GM21619 (cell line): ENCODE measurements at regions not wholly inside any gene's neighbourhood (a gene's known extent, or its start where the extent isn't known, plus 50 kb on each side); places are given as distances from the start of the nearest gene placed in this dataset.
"Not testable (repeated sequence)": the region's sequence is repeated elsewhere in the genome, so short reads cannot be mapped to it uniquely, and the experiment has no call there.

Source experiments
- ATAC-seq: cut with Tn5 transposase; IDR thresholded peaks from one replicate; pipeline ENCODE4 v1.9.1; 2021; ENCODE audit not compliant: unreplicated experiment

DNA sequence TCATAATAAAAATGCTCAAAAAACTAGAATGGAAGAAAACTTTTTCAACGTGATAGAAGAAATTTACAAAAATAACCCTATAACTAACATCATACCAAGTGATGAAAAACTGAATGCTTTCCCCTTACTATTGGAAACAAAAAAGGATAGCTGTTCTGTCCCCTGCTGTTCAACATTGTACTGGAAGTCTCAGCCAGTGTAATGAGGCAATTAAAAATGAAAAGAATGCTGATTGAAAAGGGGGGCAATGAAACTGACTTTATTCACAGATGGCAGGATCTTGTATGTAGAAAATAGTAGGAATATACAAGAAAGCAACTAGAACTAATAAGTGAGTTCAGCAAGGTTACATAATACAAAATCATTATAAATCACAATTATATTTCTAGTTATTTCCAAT is 337.9 kb upstream of the KITLG start:
- no peak for ATAC-seq

- ATAC-seq = no peak
These were observed 334.7 kb upstream of the KITLG start for GRCh38 chr12:88914967-88915366.

DNA sequence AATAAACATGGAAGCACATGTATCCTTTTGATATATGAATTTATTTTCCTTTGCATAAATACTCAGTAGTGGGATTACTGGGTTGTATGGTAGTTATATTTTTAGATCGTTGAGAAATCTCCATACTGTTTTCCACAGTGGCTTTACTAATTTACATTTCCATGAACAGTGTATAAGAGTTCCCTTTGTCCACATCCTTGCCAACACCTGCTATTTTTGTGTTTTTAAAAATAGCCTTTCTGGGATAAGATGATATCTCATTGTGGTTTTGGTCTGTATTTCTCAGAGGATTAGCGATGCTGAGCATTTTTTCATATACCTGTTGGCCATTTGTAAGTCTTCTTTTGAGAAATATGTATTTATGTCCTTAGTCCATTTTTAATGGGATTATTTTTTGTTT is 329.2 kb upstream of the KITLG start:
- no peak for ATAC-seq

DNA sequence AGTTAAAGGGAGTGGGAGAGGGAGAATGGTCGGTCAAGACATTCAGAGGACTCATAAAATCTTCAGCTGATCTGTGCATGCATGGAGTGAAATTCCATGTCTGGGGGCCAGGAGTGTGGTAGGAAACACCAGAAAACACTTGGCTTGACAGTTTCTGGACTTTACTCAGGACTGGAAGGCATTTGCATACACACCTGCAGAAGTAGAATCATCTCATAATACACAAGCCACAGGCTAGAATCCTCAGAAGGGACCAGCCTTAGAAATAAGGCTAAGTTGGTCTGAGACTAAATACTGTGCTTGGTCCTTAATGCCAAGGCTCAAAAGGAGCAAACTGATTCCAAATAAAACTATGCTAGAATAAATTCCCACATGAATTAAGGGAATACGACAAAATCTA is 328.1 kb upstream of the KITLG start:
- no peak for ATAC-seq

GRCh38 chr12:88904705-88905104 is 324.4 kb upstream of the KITLG start:
- no peak for ATAC-seq

DNA sequence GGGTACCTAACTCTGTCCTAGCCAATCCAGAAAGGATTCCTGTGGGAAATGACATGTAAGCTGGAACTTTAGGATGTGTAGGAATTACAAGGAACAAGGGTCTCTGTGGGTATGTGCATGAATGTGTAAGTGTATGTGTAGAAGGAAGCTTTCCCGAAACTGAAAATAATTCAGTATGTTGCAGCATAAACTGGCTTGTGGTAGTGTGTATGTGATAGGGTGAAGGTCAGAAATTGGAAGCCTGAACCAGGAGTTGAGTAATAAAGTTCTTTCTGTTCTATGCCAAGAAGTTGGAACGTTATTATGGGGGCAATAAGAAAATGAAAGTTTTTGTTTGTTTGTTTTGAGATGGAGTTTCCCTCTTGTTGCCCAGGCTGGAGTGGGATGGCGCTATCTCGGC is 323.1 kb upstream of the KITLG start:
- ATAC-seq = no peak

- ATAC-seq = no peak
These were observed 317.5 kb upstream of the KITLG start for GRCh38 chr12:88897723-88898122.

DNA sequence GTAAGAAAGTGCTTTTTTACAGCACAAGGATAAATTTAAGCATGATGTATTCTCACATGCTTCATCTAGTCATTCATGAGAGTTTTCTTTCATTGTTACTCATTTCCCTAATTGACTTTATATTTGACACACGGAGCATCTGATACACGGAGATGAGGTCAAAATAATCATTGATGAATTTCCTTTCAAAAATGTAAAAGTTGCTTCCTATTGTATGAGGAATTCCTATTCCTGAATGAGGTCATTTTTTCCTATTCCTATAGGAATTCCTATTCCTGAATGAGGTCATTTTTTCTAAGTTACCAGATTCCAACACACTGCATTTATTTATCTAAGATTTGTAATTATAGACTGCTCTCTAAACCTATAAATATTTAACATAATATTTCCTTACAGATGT is 316.7 kb upstream of the KITLG start:
- no peak for ATAC-seq

- no peak for ATAC-seq
These were observed 315.4 kb upstream of the KITLG start for GRCh38 chr12:88895634-88896033.

DNA sequence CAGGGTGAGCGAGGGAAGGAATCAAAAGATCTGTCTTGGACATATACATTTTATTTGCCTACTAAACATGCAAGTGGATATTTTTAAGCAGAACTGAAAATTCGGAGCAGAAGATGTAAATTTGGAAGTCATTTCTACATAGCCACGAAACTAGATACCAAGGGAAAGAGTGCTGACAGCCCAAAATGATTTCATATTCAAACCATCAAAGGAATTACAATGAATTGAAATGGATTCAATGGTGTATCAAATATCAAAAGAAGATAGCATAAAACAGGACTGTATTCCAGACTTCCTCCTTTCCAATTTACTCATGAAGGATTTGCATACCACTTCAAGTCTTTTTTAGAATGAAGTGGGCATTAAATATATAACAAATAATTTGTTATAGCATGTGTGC is 313.5 kb upstream of the KITLG start:
- ATAC-seq = no peak

GRCh38 chr12:88891434-88891833 is 311.2 kb upstream of the KITLG start:
- ATAC-seq = not testable (repeated sequence)

DNA sequence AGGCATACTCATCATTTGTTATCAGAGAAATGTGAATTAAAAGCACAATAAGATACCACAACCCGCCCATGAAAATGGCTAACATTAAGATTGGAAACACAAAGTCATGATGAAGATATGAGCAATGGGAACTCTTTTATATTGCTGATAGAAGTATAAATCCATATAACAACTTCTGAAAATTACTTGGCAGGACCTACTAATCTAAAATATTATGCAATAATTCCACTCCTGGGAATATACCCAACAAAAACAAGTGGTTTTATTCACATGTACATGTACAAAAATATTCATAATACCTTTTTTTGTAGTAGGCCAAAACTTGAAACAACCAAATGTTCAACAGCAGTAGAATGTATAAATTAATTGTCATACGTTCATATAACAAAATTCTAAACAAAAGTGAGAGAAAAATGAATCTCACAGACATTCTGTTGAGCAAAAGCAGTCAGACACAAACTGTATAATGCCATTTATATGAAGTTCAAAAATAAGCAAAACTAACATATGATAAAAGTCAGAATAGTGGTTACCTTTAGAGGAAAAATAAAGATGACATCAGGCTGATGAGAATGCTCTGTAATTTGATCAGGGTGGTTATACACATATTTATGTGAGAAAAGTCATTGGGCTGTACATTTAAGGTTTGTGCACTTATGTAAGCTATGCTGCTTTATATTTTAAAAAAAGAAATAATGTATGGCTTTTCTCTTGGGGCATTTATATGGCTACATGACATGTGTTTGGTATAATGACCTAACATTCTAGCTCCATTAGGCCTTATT is 309.2 kb upstream of the KITLG start:
- ATAC-seq = no peak

DNA sequence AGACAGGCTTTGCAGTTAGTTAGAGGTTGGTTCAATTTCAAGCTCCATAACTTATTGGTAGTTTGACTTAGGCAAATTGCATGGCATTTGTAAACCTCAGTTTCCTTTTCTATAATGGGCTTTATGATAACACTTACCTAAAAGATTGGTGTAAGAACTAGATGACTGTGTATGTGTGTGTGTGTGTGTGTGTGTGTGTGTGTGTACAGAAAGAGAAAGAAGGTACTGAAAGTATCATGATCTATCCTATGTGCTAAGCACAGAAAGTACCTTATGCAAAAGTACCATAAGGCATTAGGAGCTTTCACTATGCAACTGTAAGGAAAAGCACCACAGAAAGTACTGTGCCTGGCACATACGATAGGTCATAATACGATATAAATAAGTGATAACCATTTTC is 304.3 kb upstream of the KITLG start:
- peak; percentile 64 for ATAC-seq

DNA sequence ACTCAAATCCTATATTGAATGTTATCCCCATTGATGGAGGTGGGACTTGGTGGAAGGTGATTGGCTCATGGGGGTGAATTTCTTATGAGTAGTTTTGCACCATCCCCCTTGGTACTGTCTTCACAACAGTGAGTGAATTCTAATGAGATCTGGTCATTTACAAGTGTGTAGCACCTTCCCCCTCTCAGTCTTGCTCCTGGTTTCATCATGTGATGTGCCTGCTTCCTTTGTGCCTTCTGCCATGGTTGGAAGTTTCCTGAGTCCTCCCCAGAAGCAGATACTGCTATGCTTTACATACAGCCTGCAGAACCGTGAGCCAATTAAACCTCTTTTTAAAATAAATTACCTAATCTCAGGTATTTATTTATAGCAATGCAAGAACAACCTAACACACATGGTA is 302.4 kb upstream of the KITLG start:
- no peak for ATAC-seq

DNA sequence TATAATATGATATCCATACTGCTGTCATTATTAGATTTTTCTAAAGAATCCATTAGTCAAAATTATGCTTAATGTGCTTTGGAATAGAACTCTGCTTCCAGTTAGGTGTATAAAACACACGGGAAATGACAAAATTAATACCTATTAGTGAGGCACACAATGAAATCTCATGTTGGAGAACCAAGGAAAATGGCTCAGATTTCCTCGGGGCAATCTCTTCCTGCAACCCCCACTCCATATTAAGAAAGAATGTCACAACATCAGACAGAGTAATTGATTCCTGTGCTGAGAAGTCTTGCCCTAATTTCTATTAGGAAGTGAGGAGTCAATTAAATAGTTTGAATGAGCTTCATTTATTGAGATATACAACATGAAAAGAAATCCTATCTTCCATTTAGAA is 299.8 kb upstream of the KITLG start:
- no peak for ATAC-seq

DNA sequence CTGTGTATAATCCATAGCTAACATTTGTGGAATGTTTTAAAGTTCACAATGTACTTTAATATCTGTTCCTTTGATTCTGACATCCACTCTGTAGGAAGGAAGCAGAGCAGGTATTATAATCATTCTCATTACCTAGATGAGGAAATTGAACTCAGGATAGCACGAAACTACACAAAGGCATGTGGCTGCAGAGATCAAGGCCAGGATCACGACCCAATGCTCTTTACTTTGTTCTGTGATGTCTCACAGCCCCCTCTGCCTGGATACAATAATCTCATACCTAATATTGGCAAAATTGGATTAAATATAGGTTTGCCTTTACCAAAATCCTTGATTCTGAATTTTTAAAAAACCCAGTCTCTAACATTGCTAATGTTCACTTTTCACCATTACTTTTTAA is 298.0 kb upstream of the KITLG start:
- ATAC-seq = no peak

DNA sequence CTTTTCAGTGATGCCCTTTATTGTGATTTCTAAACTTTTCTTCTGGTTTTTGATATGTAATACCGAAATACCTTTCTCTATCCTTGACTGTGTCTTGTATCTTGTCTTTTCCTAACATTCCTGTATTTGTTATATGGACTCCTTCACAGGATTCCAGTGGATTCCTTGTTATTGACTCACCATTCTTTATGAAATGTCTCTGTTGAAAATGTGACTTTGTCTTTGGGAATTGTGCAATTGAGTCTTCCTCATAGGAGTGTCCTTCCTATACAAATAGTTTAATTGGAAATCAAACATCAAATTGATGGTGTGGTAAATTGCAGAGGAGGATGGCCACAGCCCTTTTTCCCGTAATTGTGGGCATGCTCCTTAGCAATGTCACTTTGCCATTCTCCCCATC is 296.6 kb upstream of the KITLG start:
- ATAC-seq = no peak

- ATAC-seq = no peak
These were observed 289.9 kb upstream of the KITLG start for GRCh38 chr12:88870000-88870737.

DNA sequence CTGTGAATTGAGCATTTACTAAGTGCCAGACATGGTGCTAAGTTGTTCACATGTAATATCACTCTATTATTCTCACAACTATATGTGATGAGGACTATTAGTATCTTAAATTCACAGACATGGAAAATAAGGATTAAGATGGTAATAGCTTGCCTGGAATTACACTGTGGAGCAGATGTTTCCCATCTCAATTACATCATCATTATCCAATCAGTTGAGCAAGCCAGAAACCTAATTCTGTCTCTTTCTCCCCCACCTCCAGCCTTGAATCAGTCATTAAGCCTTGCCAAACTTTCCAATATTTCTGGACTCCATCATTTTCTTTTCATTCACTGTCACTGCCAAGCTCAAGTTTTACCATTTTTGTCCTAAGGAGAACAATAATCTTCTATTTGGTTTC is 287.8 kb upstream of the KITLG start:
- no peak for ATAC-seq

DNA sequence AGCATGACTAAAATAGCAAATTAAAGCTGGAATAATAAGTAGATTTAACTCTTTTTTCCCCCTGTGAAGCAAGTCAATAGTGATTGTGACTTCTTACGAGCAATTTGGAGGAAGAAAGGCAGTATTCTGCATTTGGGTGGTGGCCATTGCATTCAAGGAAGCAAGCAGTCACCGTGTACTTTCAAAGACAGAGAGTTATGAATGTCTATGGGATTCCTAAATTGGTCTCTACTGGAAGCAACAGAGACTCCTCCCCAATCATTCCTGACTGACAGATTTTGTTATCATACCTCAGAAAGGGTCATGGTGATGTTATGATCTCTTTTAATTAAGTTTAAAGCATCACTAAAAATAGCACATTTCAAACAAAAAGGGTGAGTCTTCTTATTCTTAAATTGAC is 287.2 kb upstream of the KITLG start:
- no peak for ATAC-seq

DNA sequence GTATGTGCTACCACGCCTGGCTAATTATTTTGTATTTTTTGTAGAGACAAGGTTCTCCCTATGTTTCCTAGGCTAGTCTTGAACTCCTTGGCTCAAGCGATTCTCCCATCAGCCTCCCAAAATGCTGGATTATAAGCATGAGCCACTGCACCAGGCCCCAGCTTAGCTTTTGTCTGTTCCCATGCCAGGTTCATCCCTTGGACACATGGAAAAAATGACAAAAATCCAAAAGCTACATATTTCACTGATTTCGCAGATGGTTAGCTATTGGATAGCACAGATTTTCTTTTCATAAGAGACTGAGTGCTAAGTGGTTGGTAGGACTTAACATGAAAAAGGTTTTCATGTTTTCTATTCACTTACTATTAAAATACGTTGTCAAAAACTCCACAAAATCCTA is 286.6 kb upstream of the KITLG start:
- no peak for ATAC-seq

GRCh38 chr12:88865537-88865936 is 285.3 kb upstream of the KITLG start:
- no peak for ATAC-seq

GRCh38 chr12:88860851-88861250 is 280.6 kb upstream of the KITLG start:
- no peak for ATAC-seq
